GM23338 (cell line): ENCODE measurements at regions not wholly inside any gene's neighbourhood (a gene's known extent, or its start where the extent isn't known, plus 50 kb on each side); places are given as distances from the start of the nearest gene placed in this dataset.

Source experiments
- ATAC-seq: fragments of 200-7000 bp; cut with Tn5 transposase; 3 replicates; pipeline ENCODE4 v1.9.1; 2020
- DNase-seq: peaks from one replicate; pipeline ENCODE4 v3.0.0-alpha.2; 2015; ENCODE audit warnings: low spot score
- H2AFZ ChIP-seq: fragments of 200-600 bp; sonication (generic); 2 replicates; pipeline ENCODE4 v1.8.0; 2016; ENCODE audit warnings: antibody characterized with exemption, mild to moderate bottlenecking, moderate library complexity
- H3F3A ChIP-seq: fragments of 200-600 bp; sonication (generic); replicated peaks from 2 replicates; pipeline ENCODE4 v1.8.0; 2017; ENCODE audit warnings: antibody characterized with exemption, mixed run types, low read depth
- H3K27ac ChIP-seq: fragments of 200-600 bp; sonication (generic); 2 replicates; pipeline ENCODE4 v1.6.1; 2016; ENCODE audit warnings: low read depth
- H3K27me3 ChIP-seq: fragments of 200-600 bp; sonication (generic); 2 replicates; pipeline ENCODE4 v1.8.0; 2016; ENCODE audit warnings: mild to moderate bottlenecking, mixed run types, moderate library complexity; ENCODE audit not compliant: insufficient read depth
- H3K36me3 ChIP-seq: fragments of 200-600 bp; sonication (generic); 2 replicates; pipeline ENCODE4 v1.8.0; 2016; ENCODE audit warnings: mild to moderate bottlenecking; ENCODE audit not compliant: insufficient read depth
- H3K4me1 ChIP-seq: fragments of 200-600 bp; sonication (generic); 2 replicates; pipeline ENCODE4 v1.8.0; 2016; ENCODE audit warnings: mild to moderate bottlenecking, moderate library complexity; ENCODE audit not compliant: insufficient read depth
- H3K4me2 ChIP-seq: fragments of 200-600 bp; sonication (generic); 2 replicates; pipeline ENCODE4 v1.7.1; 2017; ENCODE audit warnings: mixed run types
- H3K4me3 ChIP-seq: fragments of 200-600 bp; sonication (generic); 2 replicates; pipeline ENCODE4 v1.6.1; 2016; ENCODE audit warnings: mixed run types
- H3K79me2 ChIP-seq: fragments of 200-600 bp; sonication (generic); replicated peaks from 2 replicates; pipeline ENCODE4 v1.8.0; 2017; ENCODE audit warnings: mild to moderate bottlenecking; ENCODE audit not compliant: insufficient read depth
- H3K9me2 ChIP-seq: fragments of 200-600 bp; sonication (generic); 2 replicates; pipeline ENCODE4 v1.8.0; 2017; ENCODE audit not compliant: insufficient read depth
- H4K20me1 ChIP-seq: fragments of 200-600 bp; sonication (generic); replicated peaks from 2 replicates; pipeline ENCODE4 v1.8.0; 2017; ENCODE audit warnings: mild to moderate bottlenecking; ENCODE audit not compliant: insufficient read depth
- H3K27ac Mint-ChIP-seq: 2 replicates; pipeline ENCODE4 v1.8.0; 2020; ENCODE audit warnings: inconsistent platforms, mild to moderate bottlenecking, moderate library complexity, mixed read lengths
- H3K27me3 Mint-ChIP-seq: 3 replicates; pipeline ENCODE4 v1.8.0; 2022; ENCODE audit warnings: low read depth, mild to moderate bottlenecking, moderate library complexity, mixed read lengths, inconsistent platforms; ENCODE audit not compliant: insufficient read depth, poor library complexity
- H3K36me3 Mint-ChIP-seq: 3 replicates; pipeline ENCODE4 v1.8.0; 2021; ENCODE audit warnings: low read depth, mild to moderate bottlenecking, inconsistent platforms, moderate library complexity, mixed read lengths
- H3K4me1 Mint-ChIP-seq: 3 replicates; pipeline ENCODE4 v1.8.0; 2020; ENCODE audit warnings: mild to moderate bottlenecking, inconsistent platforms, mixed read lengths
- H3K4me3 Mint-ChIP-seq: 3 replicates; pipeline ENCODE4 v1.8.0; 2021; ENCODE audit warnings: moderate library complexity, mild to moderate bottlenecking, inconsistent platforms, mixed read lengths
- H3K9me3 Mint-ChIP-seq: 3 replicates; pipeline ENCODE4 v1.8.0; 2020; ENCODE audit warnings: moderate library complexity, mild to moderate bottlenecking, inconsistent platforms, mixed read lengths
- CREB1 ChIP-seq: fragments of 250-450 bp; sonication (Bioruptor Pico); IDR thresholded peaks from 2 replicates; pipeline ENCODE4 v1.5.0; 2020; ENCODE audit warnings: low read depth, mild to moderate bottlenecking, moderate library complexity
- JUNB ChIP-seq: IDR thresholded peaks from one replicate; pipeline ENCODE4 v1.6.1; 2016; ENCODE audit warnings: antibody characterized with exemption; ENCODE audit not compliant: unreplicated experiment
- NANOG ChIP-seq: IDR thresholded peaks from 2 replicates; pipeline ENCODE4 v1.6.1; 2016; ENCODE audit warnings: antibody characterized with exemption, borderline replicate concordance
- TF ChIP-seq, protein P1 (sequence below): fragments of 250-450 bp; sonication (Bioruptor Pico); IDR thresholded peaks from 2 replicates; pipeline ENCODE4 v1.5.0; 2020; ENCODE audit warnings: mild to moderate bottlenecking, moderate library complexity
- TF ChIP-seq, protein P2 (sequence below): IDR thresholded peaks from 2 replicates; pipeline ENCODE4 v1.6.1; 2016; ENCODE audit warnings: antibody characterized with exemption
- TF ChIP-seq, protein P3 (sequence below): IDR thresholded peaks from one replicate; pipeline ENCODE4 v1.6.1; 2018; ENCODE audit warnings: antibody characterized with exemption; ENCODE audit not compliant: unreplicated experiment

DNA sequence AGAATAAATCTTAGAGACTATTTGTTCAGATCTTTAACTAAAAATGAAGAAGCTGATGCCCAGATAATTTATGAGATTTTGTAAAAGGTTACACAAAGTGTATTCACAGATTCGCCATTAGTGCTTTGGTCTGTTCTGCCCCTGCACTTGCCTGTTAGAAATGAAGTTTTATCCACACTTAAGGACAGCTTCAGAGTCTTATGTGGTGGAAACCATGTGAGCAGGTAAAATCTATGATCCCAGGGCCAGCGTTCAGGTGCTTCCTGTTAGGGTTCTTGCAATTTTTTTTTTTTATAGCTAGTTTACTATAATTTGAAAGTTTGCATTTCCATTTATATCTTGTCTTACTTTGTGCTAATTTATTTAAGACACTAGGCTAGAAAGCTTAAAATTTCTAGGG, 561.6 kb downstream of the PRR16 start:
- Histone ChIP-seq H4K20me1 (no peaks in the 10 kb centered on the region), H3K79me2 (no peaks in the 10 kb centered on the region), H3K36me3 (no peaks in the 10 kb centered on the region), H3K27ac (no peak overlapping the region), H3F3A (no peaks in the 10 kb centered on the region), H3K4me1 (no peaks in the 10 kb centered on the region), H3K4me2 (no peak overlapping the region), H3K27me3 (no peaks in the 10 kb centered on the region), H3K4me3 (no peak overlapping the region), H2AFZ (no peak overlapping the region), H3K9me2 (no peaks in the 10 kb centered on the region)
- no peaks in the 10 kb centered on the region for H3K36me3 Mint-ChIP-seq
- no peak for ATAC-seq
- no peak overlapping the region; the same call in 1 of the 2 replicates for H3K27ac Mint-ChIP-seq
- 0 out of 3 replicates have a peak, but pooled peaks cover 3% of the 10 kb centered on the region for H3K4me1 Mint-ChIP-seq
- no peak for DNase-seq
- no peaks in the 10 kb centered on the region for H3K27me3 Mint-ChIP-seq
- no peak overlapping the region for H3K4me3 Mint-ChIP-seq
- H3K9me3 Mint-ChIP-seq = no peaks in the 10 kb centered on the region
- TF ChIP-seq, protein P1, sequence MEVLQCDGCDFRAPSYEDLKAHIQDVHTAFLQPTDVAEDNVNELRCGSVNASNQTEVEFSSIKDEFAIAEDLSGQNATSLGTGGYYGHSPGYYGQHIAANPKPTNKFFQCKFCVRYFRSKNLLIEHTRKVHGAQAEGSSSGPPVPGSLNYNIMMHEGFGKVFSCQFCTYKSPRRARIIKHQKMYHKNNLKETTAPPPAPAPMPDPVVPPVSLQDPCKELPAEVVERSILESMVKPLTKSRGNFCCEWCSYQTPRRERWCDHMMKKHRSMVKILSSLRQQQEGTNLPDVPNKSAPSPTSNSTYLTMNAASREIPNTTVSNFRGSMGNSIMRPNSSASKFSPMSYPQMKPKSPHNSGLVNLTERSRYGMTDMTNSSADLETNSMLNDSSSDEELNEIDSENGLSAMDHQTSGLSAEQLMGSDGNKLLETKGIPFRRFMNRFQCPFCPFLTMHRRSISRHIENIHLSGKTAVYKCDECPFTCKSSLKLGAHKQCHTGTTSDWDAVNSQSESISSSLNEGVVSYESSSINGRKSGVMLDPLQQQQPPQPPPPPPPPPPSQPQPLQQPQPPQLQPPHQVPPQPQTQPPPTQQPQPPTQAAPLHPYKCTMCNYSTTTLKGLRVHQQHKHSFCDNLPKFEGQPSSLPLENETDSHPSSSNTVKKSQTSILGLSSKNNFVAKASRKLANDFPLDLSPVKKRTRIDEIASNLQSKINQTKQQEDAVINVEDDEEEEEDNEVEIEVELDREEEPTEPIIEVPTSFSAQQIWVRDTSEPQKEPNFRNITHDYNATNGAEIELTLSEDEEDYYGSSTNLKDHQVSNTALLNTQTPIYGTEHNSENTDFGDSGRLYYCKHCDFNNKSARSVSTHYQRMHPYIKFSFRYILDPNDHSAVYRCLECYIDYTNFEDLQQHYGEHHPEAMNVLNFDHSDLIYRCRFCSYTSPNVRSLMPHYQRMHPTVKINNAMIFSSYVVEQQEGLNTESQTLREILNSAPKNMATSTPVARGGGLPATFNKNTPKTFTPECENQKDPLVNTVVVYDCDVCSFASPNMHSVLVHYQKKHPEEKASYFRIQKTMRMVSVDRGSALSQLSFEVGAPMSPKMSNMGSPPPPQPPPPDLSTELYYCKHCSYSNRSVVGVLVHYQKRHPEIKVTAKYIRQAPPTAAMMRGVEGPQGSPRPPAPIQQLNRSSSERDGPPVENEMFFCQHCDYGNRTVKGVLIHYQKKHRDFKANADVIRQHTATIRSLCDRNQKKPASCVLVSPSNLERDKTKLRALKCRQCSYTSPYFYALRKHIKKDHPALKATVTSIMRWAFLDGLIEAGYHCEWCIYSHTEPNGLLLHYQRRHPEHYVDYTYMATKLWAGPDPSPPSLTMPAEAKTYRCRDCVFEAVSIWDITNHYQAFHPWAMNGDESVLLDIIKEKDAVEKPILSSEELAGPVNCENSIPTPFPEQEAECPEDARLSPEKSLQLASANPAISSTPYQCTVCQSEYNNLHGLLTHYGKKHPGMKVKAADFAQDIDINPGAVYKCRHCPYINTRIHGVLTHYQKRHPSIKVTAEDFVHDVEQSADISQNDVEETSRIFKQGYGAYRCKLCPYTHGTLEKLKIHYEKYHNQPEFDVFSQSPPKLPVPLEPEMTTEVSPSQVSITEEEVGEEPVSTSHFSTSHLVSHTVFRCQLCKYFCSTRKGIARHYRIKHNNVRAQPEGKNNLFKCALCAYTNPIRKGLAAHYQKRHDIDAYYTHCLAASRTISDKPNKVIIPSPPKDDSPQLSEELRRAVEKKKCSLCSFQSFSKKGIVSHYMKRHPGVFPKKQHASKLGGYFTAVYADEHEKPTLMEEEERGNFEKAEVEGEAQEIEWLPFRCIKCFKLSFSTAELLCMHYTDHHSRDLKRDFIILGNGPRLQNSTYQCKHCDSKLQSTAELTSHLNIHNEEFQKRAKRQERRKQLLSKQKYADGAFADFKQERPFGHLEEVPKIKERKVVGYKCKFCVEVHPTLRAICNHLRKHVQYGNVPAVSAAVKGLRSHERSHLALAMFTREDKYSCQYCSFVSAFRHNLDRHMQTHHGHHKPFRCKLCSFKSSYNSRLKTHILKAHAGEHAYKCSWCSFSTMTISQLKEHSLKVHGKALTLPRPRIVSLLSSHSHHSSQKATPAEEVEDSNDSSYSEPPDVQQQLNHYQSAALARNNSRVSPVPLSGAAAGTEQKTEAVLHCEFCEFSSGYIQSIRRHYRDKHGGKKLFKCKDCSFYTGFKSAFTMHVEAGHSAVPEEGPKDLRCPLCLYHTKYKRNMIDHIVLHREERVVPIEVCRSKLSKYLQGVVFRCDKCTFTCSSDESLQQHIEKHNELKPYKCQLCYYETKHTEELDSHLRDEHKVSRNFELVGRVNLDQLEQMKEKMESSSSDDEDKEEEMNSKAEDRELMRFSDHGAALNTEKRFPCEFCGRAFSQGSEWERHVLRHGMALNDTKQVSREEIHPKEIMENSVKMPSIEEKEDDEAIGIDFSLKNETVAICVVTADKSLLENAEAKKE (CRISPR knock-in tag) = no peak
- TF ChIP-seq CREB1 (CRISPR knock-in tag) (no peak), NANOG (no peak), JUNB (no peak)
- TF ChIP-seq, protein P2, sequence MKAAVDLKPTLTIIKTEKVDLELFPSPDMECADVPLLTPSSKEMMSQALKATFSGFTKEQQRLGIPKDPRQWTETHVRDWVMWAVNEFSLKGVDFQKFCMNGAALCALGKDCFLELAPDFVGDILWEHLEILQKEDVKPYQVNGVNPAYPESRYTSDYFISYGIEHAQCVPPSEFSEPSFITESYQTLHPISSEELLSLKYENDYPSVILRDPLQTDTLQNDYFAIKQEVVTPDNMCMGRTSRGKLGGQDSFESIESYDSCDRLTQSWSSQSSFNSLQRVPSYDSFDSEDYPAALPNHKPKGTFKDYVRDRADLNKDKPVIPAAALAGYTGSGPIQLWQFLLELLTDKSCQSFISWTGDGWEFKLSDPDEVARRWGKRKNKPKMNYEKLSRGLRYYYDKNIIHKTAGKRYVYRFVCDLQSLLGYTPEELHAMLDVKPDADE = no peak
- TF ChIP-seq, protein P3, sequence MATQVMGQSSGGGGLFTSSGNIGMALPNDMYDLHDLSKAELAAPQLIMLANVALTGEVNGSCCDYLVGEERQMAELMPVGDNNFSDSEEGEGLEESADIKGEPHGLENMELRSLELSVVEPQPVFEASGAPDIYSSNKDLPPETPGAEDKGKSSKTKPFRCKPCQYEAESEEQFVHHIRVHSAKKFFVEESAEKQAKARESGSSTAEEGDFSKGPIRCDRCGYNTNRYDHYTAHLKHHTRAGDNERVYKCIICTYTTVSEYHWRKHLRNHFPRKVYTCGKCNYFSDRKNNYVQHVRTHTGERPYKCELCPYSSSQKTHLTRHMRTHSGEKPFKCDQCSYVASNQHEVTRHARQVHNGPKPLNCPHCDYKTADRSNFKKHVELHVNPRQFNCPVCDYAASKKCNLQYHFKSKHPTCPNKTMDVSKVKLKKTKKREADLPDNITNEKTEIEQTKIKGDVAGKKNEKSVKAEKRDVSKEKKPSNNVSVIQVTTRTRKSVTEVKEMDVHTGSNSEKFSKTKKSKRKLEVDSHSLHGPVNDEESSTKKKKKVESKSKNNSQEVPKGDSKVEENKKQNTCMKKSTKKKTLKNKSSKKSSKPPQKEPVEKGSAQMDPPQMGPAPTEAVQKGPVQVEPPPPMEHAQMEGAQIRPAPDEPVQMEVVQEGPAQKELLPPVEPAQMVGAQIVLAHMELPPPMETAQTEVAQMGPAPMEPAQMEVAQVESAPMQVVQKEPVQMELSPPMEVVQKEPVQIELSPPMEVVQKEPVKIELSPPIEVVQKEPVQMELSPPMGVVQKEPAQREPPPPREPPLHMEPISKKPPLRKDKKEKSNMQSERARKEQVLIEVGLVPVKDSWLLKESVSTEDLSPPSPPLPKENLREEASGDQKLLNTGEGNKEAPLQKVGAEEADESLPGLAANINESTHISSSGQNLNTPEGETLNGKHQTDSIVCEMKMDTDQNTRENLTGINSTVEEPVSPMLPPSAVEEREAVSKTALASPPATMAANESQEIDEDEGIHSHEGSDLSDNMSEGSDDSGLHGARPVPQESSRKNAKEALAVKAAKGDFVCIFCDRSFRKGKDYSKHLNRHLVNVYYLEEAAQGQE = no peak
